C4-2B (cell line): ENCODE measurements at regions not wholly inside any gene's neighbourhood (a gene's known extent, or its start where the extent isn't known, plus 50 kb on each side); places are given as distances from the start of the nearest gene placed in this dataset.

Source experiments
- ZFX ChIP-seq: fragments of 450-650 bp; IDR thresholded peaks from 2 replicates; pipeline ENCODE4 v1.6.1; 2017
- TF ChIP-seq, protein P1 (sequence below): fragments of 450-650 bp; conservative IDR thresholded peaks from 2 replicates; pipeline ENCODE4 v1.5.1; 2017; ENCODE audit warnings: mild to moderate bottlenecking

GRCh38 chr6:86526238-86526637, 411.1 kb upstream of the HTR1E start:
- TF ChIP-seq, protein P1, sequence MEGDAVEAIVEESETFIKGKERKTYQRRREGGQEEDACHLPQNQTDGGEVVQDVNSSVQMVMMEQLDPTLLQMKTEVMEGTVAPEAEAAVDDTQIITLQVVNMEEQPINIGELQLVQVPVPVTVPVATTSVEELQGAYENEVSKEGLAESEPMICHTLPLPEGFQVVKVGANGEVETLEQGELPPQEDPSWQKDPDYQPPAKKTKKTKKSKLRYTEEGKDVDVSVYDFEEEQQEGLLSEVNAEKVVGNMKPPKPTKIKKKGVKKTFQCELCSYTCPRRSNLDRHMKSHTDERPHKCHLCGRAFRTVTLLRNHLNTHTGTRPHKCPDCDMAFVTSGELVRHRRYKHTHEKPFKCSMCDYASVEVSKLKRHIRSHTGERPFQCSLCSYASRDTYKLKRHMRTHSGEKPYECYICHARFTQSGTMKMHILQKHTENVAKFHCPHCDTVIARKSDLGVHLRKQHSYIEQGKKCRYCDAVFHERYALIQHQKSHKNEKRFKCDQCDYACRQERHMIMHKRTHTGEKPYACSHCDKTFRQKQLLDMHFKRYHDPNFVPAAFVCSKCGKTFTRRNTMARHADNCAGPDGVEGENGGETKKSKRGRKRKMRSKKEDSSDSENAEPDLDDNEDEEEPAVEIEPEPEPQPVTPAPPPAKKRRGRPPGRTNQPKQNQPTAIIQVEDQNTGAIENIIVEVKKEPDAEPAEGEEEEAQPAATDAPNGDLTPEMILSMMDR: no peak
- no peak for TF ChIP-seq ZFX
